ENCODE measurements at regions not wholly inside any gene's neighbourhood (a gene's known extent, or its start where the extent isn't known, plus 50 kb on each side); places are given as distances from the start of the nearest gene placed in this dataset.

GRCh38 chr5:74401946-74402320, 238.6 kb downstream of the ENC1 start:
- peaks cover 5% of the 10 kb centered on the region for H3K27me3 ChIP-seq (ENCODE audit: control insufficient read depth, insufficient read depth, low read length)
- TF ChIP-seq CTCF (IDR thresholded peaks at IDR 0.05; ENCODE audit: insufficient read depth, low read depth, low read length) = no peak
- H3K36me3 ChIP-seq (ENCODE audit: control insufficient read depth, insufficient read depth, low read length) = no peaks in the 10 kb centered on the region
- ChIA-PET POLR2A (no interaction called here), CTCF (interaction anchor here (0.7 kb wide), 1 partner anchor 37 kb away, joined by 3 read pairs; no protein-coding TSS in a partner anchor)
- no peak for DNase-seq (ENCODE audit: low read depth)
- H3K4me3 ChIP-seq (ENCODE audit: low read depth, low read length) = no peak overlapping the region

GRCh38 chr5:74401281-74401945, 239.1 kb downstream of the ENC1 start:
- no peaks in the 10 kb centered on the region for H3K36me3 ChIP-seq (ENCODE audit: control insufficient read depth, insufficient read depth, low read length)
- no peak for TF ChIP-seq CTCF (IDR thresholded peaks at IDR 0.05; ENCODE audit: insufficient read depth, low read depth, low read length)
- no peak overlapping the region for H3K4me3 ChIP-seq (ENCODE audit: low read depth, low read length)
- ChIA-PET CTCF (interaction anchor here (0.7 kb wide), 1 partner anchor 37 kb away, joined by 3 read pairs; no protein-coding TSS in a partner anchor), POLR2A (no interaction called here)
- peaks cover 5% of the 10 kb centered on the region; the same call in 1 of the 2 replicates for H3K27me3 ChIP-seq (ENCODE audit: control insufficient read depth, insufficient read depth, low read length)
- DNase-seq (ENCODE audit: low read depth) = no peak

GRCh38 chr5:74400067-74400466, 240.5 kb downstream of the ENC1 start:
- POLR2A ChIA-PET = no interaction called here
- Histone ChIP-seq H3K36me3 (ENCODE audit: control insufficient read depth, insufficient read depth, low read length) (no peaks in the 10 kb centered on the region), H3K4me3 (ENCODE audit: low read depth, low read length) (no peak overlapping the region), H3K27me3 (ENCODE audit: control insufficient read depth, insufficient read depth, low read length) (peaks cover 3% of the 10 kb centered on the region; the same call in 1 of the 2 replicates)
- TF ChIP-seq CTCF (IDR thresholded peaks at IDR 0.05; ENCODE audit: insufficient read depth, low read depth, low read length) = no peak
- CTCF ChIA-PET = no interaction called here
- no peak for DNase-seq (ENCODE audit: low read depth)

GRCh38 chr5:74396913-74397622, 243.5 kb downstream of the ENC1 start:
- POLR2A ChIA-PET = no interaction called here
- DNase-seq (ENCODE audit: low read depth) = no peak
- CTCF ChIA-PET = no interaction called here

More at GRCh38 chr5:74396913-74397622, 243.5 kb downstream of the ENC1 start:
- no peaks in the 10 kb centered on the region for H3K36me3 ChIP-seq (ENCODE audit: control insufficient read depth, insufficient read depth, low read length)
- TF ChIP-seq CTCF (IDR thresholded peaks at IDR 0.05; ENCODE audit: insufficient read depth, low read depth, low read length) = no peak
- no peak overlapping the region for H3K4me3 ChIP-seq (ENCODE audit: low read depth, low read length)
- H3K27me3 ChIP-seq (ENCODE audit: control insufficient read depth, insufficient read depth, low read length) = no peaks in the 10 kb centered on the region

Measured in BJ (cell line).